ENCODE measurements at regions not wholly inside any gene's neighbourhood (a gene's known extent, or its start where the extent isn't known, plus 50 kb on each side); places are given as distances from the start of the nearest gene placed in this dataset.

DNA sequence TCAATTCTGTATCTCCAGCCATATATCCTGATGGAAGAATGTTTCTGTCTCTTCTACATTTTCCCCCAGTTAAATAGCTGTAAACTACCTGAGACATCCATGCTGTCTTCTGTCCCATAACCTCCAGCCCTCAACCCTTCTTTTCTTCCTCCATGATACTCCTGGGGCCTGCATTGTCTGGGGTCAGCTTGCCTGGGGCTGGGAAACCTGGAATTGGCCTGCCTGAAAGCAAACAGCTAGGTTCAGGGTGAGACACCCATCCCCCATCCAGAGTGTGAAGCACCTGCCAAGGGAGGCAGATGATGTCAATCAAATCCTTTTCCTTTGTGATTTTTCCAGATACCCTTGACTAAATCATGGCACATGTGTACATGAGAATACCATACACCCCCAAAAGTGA, 313.7 kb upstream of the MGAT5 start:
- no peak overlapping the region for H3K4me3 ChIP-seq
- H3K27ac ChIP-seq: no peak overlapping the region
- ATAC-seq: no peak
- no peaks in the 10 kb centered on the region for H3K27me3 ChIP-seq
- H3K9me3 ChIP-seq: no peaks in the 10 kb centered on the region
- H3K4me1 ChIP-seq: no peaks in the 10 kb centered on the region
- no peaks in the 10 kb centered on the region for H3K36me3 ChIP-seq
- TF ChIP-seq POLR2AphosphoS5 (IDR thresholded peaks at IDR 0.05) (no peak), EP300 (IDR thresholded peaks at IDR 0.05) (no peak), POLR2A (IDR thresholded peaks at IDR 0.05) (no peak)
- TF ChIP-seq, protein P1, sequence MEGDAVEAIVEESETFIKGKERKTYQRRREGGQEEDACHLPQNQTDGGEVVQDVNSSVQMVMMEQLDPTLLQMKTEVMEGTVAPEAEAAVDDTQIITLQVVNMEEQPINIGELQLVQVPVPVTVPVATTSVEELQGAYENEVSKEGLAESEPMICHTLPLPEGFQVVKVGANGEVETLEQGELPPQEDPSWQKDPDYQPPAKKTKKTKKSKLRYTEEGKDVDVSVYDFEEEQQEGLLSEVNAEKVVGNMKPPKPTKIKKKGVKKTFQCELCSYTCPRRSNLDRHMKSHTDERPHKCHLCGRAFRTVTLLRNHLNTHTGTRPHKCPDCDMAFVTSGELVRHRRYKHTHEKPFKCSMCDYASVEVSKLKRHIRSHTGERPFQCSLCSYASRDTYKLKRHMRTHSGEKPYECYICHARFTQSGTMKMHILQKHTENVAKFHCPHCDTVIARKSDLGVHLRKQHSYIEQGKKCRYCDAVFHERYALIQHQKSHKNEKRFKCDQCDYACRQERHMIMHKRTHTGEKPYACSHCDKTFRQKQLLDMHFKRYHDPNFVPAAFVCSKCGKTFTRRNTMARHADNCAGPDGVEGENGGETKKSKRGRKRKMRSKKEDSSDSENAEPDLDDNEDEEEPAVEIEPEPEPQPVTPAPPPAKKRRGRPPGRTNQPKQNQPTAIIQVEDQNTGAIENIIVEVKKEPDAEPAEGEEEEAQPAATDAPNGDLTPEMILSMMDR (IDR thresholded peaks at IDR 0.05): no peak

DNA sequence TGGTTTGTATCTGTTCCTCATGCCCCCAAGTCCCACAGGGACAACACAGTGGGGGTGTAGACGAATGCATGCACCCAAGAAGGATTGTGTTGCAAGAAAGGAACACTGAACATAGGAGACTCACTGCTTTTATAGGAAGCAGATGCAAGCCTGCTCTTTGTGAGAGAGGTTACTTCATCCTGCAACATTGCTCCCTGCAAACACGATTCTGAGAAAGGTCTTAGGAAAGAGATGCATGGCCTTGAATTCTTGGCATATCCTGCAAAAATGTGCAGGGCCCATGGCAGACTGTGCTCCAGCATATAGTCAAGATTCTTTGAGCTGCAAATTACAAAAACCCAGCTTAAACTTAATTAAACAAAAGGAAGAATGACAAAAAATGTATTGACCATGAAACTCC, 312.2 kb upstream of the MGAT5 start:
- WGBS, 2 donors (ENCODE audit: low coverage in 1 of 2): 35% methylated on average over 2 of the region's 2 CpGs; no CpG with 5 or more reads in 1 of the 2 donors
- Histone ChIP-seq H3K27me3 (no peaks in the 10 kb centered on the region), H3K27ac (no peak overlapping the region), H3K9me3 (no peaks in the 10 kb centered on the region), H3K36me3 (no peaks in the 10 kb centered on the region), H3K4me1 (no peaks in the 10 kb centered on the region), H3K4me3 (no peak overlapping the region)
- no peak for ATAC-seq
- TF ChIP-seq EP300 (IDR thresholded peaks at IDR 0.05): no peak
- no peak for TF ChIP-seq POLR2A (IDR thresholded peaks at IDR 0.05)
- TF ChIP-seq, protein P1 (IDR thresholded peaks at IDR 0.05): no peak
- TF ChIP-seq POLR2AphosphoS5 (IDR thresholded peaks at IDR 0.05): no peak

DNA sequence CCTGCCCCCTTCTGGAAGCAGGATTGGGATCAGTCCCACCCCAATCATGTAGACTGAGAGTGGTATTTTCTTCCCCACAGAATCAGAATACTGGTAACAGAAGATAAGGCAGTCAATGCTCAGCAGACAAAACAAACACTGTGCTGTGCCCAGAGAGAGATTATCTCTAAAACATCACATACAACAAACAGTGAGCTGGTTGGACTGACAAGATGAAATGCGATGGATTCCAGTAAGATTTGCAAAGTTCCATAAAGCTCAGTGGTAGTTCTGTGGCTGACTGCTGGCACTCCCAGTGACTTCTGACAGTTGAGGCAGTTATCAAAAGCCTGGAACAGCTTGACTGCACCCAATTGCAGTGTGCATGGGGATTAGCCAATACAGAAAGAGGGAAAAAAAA, 311.5 kb upstream of the MGAT5 start:
- no peak overlapping the region for H3K4me3 ChIP-seq
- 50 to 67% methylated on average over 1 of the region's 1 CpG for WGBS, 2 donors (ENCODE audit: low coverage in 1 of 2)
- TF ChIP-seq POLR2A (IDR thresholded peaks at IDR 0.05): no peak
- TF ChIP-seq EP300 (IDR thresholded peaks at IDR 0.05): no peak
- TF ChIP-seq, protein P1 (IDR thresholded peaks at IDR 0.05): no peak
- TF ChIP-seq POLR2AphosphoS5 (IDR thresholded peaks at IDR 0.05): no peak

DNA sequence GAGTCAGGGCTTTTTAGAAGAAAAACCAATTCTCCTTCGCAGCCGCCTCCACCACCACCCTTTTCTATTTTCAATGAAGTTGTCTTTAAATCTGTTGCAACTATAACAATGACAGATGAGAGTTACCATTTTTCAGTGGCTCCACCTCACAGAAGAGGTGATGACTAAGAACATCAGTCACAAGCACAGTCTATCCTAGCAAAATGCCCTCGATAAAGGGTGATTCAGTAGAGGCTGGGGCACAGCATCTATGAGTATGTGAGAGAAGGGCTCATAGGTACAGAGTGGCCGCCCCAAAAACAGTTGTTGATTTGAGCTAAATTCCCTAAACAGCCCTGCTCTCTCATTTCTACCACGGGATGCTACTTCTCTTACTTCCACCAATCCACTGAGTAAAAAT, 310.8 kb upstream of the MGAT5 start:
- Histone ChIP-seq H3K27ac (no peak overlapping the region), H3K36me3 (no peaks in the 10 kb centered on the region), H3K4me1 (no peaks in the 10 kb centered on the region), H3K9me3 (no peaks in the 10 kb centered on the region), H3K27me3 (no peaks in the 10 kb centered on the region), H3K4me3 (no peak overlapping the region)
- ATAC-seq: no peak
- WGBS, 2 donors (ENCODE audit: low coverage in 1 of 2): 79 to 82% methylated on average over 4 to 5 of the region's 5 CpGs
- TF ChIP-seq EP300 (IDR thresholded peaks at IDR 0.05) (no peak), POLR2A (IDR thresholded peaks at IDR 0.05) (no peak)
- TF ChIP-seq, protein P1 (IDR thresholded peaks at IDR 0.05): no peak

More for the DNA sequence above, 311.5 kb upstream of the MGAT5 start:
- H3K4me1 ChIP-seq: no peaks in the 10 kb centered on the region
- no peak for ATAC-seq
- H3K36me3 ChIP-seq: no peaks in the 10 kb centered on the region
- H3K27me3 ChIP-seq: no peaks in the 10 kb centered on the region
- no peaks in the 10 kb centered on the region for H3K9me3 ChIP-seq
- no peak overlapping the region for H3K27ac ChIP-seq

DNA sequence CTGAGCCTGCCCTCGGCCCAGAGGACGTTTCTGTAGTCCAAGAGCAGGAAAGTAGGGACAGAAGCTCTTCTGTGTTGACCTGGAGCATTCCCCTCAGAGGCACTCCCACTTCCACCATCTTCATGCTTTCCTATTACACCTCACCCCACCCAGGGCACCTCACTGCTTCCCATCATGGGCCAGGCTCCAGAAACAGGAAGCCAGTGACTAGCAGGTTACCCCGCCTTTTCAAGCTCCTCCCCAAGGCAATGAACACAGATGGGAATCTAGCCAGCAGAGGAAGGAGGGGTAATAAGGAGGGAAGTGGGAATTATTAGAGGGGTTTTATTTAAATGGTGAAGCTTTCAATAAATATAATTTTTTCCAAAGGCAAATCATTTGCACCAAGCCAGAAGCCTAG, 308.8 kb upstream of the MGAT5 start:
- WGBS, 2 donors (ENCODE audit: low coverage in 1 of 2): 47% methylated on average over 2 of the region's 3 CpGs; no CpG with 5 or more reads in 1 of the 2 donors
- ATAC-seq: no peak
- H3K27ac ChIP-seq: no peak overlapping the region
- H3K4me3 ChIP-seq: no peak overlapping the region
- TF ChIP-seq EP300 (IDR thresholded peaks at IDR 0.05): no peak
- TF ChIP-seq POLR2AphosphoS5 (IDR thresholded peaks at IDR 0.05): no peak
- TF ChIP-seq POLR2A (IDR thresholded peaks at IDR 0.05): no peak
- TF ChIP-seq, protein P1 (IDR thresholded peaks at IDR 0.05): no peak
- no peaks in the 10 kb centered on the region for H3K36me3 ChIP-seq
- H3K9me3 ChIP-seq: no peaks in the 10 kb centered on the region
- no peaks in the 10 kb centered on the region for H3K4me1 ChIP-seq
- no peaks in the 10 kb centered on the region for H3K27me3 ChIP-seq

Measured in gastroesophageal sphincter (tissue), 4 donors.